Right lobe of liver (tissue), 6 donors: ENCODE measurements at regions not wholly inside any gene's neighbourhood (a gene's known extent, or its start where the extent isn't known, plus 50 kb on each side); places are given as distances from the start of the nearest gene placed in this dataset.

Experiments used
- ATAC-seq, 4 donors: fragments of 200-7000 bp; cut with Tn5 transposase; one replicate each; pipeline ENCODE4 v1.9.1; 2020; ENCODE audit warnings: mild to moderate bottlenecking in 4 of 4, moderate library complexity in 4 of 4
- DNase-seq, 3 donors: peaks; one replicate each; pipeline ENCODE4 v3.0.0-alpha.2; 2020
- H3K27ac ChIP-seq, 3 donors: fragments of 200-600 bp; one replicate each; pipeline ENCODE4 v1.8.0; 2022
- H3K27me3 ChIP-seq, 2 donors: fragments of 200-600 bp; one replicate each; pipeline ENCODE4 v1.8.0; 2022
- H3K36me3 ChIP-seq, 4 donors: fragments of 200-600 bp; sonication (generic) in 1 of 4; one replicate each; pipeline versions ENCODE4 v1.5.1 to v1.8.0; 2017 to 2022; ENCODE audit warnings: control low read depth in 1 of 4
- H3K4me1 ChIP-seq, 4 donors: fragments of 200-600 bp; sonication (generic) in 1 of 4; one replicate each; pipeline versions ENCODE4 v1.5.1 to v1.8.0; 2017 to 2022; ENCODE audit warnings: control low read depth in 1 of 4
- H3K4me3 ChIP-seq, 3 donors: fragments of 200-600 bp; one replicate each; pipeline ENCODE4 v1.8.0; 2022
- H3K9me3 ChIP-seq, 4 donors: fragments of 200-600 bp; sonication (generic) in 1 of 4; one replicate each; pipeline versions ENCODE4 v1.5.1 to v1.8.0; 2017 to 2022; ENCODE audit warnings: control low read depth in 1 of 4
- POLR2A ChIP-seq: fragments of 450-650 bp; IDR thresholded peaks from one replicate; pipeline ENCODE4 v1.6.1; 2017; ENCODE audit warnings: antibody characterized with exemption, mild to moderate bottlenecking
- WGBS: methylation state at CpG from one replicate; pipeline ENCODE4 v1.1.6; 2018; ENCODE audit warnings: low coverage, low lambda C conversion rate; ENCODE audit not compliant: insufficient coverage; ENCODE audit errors: missing lambda C conversion rate; 5-methylcytosine and 5-hydroxymethylcytosine counted together
- intact Hi-C, 2 donors: fragments of 100-400 bp; cut with DNase I; formaldehyde crosslinking; loops; one replicate each; pipeline versions ENCODE4 v1.11.2 to v1.14.1; 2022
- TF ChIP-seq, protein P1 (sequence below), 4 donors: fragments of 200-600 bp in 3 of 4; fragments of 450-650 bp in 1 of 4; IDR thresholded peaks; one replicate each; pipeline versions ENCODE4 v1.5.1 to v1.8.0; 2016 to 2022; ENCODE audit warnings: antibody characterized with exemption in 4 of 4, mild to moderate bottlenecking in 2 of 4
- donor health status: DM: no; HTN: yes; CAD: no.
- donor health status: DM: no; HTN: no; CAD: no.
- donor health status: DM: no; HTN: no; CAD: no.
- donor health status: DM: no; HTN: yes; CAD: no.
- donor health status: DM: no; HTN: yes; CAD: no.

- Histone ChIP-seq H3K36me3 (no peaks in the 10 kb centered on the region), H3K4me3 (no peak overlapping the region), H3K9me3 (no peaks in the 10 kb centered on the region), H3K4me1 (no peaks in the 10 kb centered on the region), H3K27ac (no peak overlapping the region), H3K27me3 (no peaks in the 10 kb centered on the region)
- WGBS = 53% methylated on average over 5 of the region's 18 CpGs
- TF ChIP-seq, protein P1, sequence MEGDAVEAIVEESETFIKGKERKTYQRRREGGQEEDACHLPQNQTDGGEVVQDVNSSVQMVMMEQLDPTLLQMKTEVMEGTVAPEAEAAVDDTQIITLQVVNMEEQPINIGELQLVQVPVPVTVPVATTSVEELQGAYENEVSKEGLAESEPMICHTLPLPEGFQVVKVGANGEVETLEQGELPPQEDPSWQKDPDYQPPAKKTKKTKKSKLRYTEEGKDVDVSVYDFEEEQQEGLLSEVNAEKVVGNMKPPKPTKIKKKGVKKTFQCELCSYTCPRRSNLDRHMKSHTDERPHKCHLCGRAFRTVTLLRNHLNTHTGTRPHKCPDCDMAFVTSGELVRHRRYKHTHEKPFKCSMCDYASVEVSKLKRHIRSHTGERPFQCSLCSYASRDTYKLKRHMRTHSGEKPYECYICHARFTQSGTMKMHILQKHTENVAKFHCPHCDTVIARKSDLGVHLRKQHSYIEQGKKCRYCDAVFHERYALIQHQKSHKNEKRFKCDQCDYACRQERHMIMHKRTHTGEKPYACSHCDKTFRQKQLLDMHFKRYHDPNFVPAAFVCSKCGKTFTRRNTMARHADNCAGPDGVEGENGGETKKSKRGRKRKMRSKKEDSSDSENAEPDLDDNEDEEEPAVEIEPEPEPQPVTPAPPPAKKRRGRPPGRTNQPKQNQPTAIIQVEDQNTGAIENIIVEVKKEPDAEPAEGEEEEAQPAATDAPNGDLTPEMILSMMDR (IDR thresholded peaks at IDR 0.05) = no peak
- TF ChIP-seq POLR2A = no peak
- intact Hi-C loops = no loop called here
- DNase-seq (no peak), ATAC-seq (no peak)
Observed at GRCh38 chr2:106941372-106941993, 55.5 kb upstream of the ST6GAL2 start.

DNA sequence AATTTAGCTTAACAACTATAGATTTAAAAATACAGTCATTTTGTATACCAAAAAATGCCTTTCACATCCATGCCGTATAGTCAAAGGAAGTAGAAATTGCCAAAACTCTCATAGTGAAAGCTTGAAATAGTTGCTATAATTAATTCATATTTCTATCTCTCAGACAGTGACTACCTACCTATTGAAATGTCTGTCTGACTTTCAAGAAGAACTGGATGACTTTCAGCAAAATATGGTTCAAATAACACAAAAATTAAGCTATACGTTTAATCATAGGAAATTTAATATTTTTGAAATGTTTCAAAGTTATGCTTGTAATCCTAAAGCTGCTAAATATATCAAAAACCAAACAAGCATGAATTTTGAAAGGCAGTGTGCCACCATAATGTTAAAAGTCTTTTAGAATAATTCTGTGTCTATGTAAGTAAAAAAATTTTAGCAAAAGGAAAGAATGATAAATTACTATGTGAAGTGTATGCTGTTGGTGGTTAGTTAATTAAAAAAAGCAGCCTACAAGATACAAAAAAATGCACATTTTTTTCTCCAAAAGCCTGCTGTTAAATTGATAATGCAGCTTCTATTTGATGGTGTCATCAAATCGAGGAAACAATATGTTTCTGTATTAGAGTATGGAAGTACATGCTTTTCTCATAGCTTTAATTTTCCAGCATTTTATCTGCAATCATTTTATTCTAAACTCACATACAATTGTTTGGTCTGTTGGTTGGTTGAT lies 57.7 kb upstream of the ST6GAL2 start:
- ATAC-seq = no peak
- 25% methylated on average over 3 of the region's 3 CpGs for WGBS

GRCh38 chr2:106944215-106944614 lies 58.2 kb upstream of the ST6GAL2 start:
- Histone ChIP-seq H3K36me3 (no peaks in the 10 kb centered on the region), H3K27me3 (no peaks in the 10 kb centered on the region), H3K4me1 (no peaks in the 10 kb centered on the region), H3K9me3 (no peaks in the 10 kb centered on the region), H3K27ac (no peak overlapping the region), H3K4me3 (no peak overlapping the region)
- intact Hi-C loops = no loop called here
- no peak for DNase-seq
- no peak for ATAC-seq
- 50% methylated on average over 5 of the region's 5 CpGs for WGBS
- no peak for TF ChIP-seq POLR2A
- TF ChIP-seq, protein P1 (IDR thresholded peaks at IDR 0.05) = no peak

More for the DNA sequence above, 57.7 kb upstream of the ST6GAL2 start:
- no peak for DNase-seq
- Histone ChIP-seq H3K9me3 (no peaks in the 10 kb centered on the region), H3K27ac (no peak overlapping the region), H3K27me3 (no peaks in the 10 kb centered on the region), H3K4me3 (no peak overlapping the region), H3K4me1 (no peaks in the 10 kb centered on the region), H3K36me3 (no peaks in the 10 kb centered on the region)
- TF ChIP-seq, protein P1 (IDR thresholded peaks at IDR 0.05) = no peak
- no peak for TF ChIP-seq POLR2A
- intact Hi-C loops = no loop called here

- Histone ChIP-seq H3K27ac (no peak overlapping the region), H3K36me3 (no peaks in the 10 kb centered on the region), H3K27me3 (no peaks in the 10 kb centered on the region), H3K4me3 (no peak overlapping the region), H3K4me1 (no peaks in the 10 kb centered on the region), H3K9me3 (no peaks in the 10 kb centered on the region)
- ATAC-seq (no peak), DNase-seq (no peak)
- intact Hi-C loops = no loop called here
- TF ChIP-seq, protein P1 (IDR thresholded peaks at IDR 0.05) = no peak
- TF ChIP-seq POLR2A = no peak
Observed at GRCh38 chr2:106948540-106948939, 62.6 kb upstream of the ST6GAL2 start.
